Keratinocyte (primary cell): ENCODE measurements at regions not wholly inside any gene's neighbourhood (a gene's known extent, or its start where the extent isn't known, plus 50 kb on each side); places are given as distances from the start of the nearest gene placed in this dataset.

ENCODE experiments used
- EZH2 ChIP-seq: IDR thresholded peaks from one replicate; pipeline ENCODE4 v1.6.1; 2012; ENCODE audit warnings: inconsistent platforms, mild to moderate bottlenecking, low read length, moderate library complexity
- TF ChIP-seq, protein P1 (sequence below), 3 experiments: IDR thresholded peaks in 1 of 3; conservative IDR thresholded peaks in 1 of 3; optimal IDR thresholded peaks in 1 of 3; 2 replicates in 2 of 3; 3 replicates in 1 of 3; pipeline versions ENCODE3 to v1.5.1; 2011; ENCODE audit warnings: low read length in 3 of 3, mild to moderate bottlenecking in 3 of 3, moderate library complexity in 2 of 3, control low read depth in 1 of 3, inconsistent platforms in 1 of 3; ENCODE audit not compliant: insufficient read depth in 2 of 3; ENCODE audit errors: extremely low read depth in 1 of 3

DNA sequence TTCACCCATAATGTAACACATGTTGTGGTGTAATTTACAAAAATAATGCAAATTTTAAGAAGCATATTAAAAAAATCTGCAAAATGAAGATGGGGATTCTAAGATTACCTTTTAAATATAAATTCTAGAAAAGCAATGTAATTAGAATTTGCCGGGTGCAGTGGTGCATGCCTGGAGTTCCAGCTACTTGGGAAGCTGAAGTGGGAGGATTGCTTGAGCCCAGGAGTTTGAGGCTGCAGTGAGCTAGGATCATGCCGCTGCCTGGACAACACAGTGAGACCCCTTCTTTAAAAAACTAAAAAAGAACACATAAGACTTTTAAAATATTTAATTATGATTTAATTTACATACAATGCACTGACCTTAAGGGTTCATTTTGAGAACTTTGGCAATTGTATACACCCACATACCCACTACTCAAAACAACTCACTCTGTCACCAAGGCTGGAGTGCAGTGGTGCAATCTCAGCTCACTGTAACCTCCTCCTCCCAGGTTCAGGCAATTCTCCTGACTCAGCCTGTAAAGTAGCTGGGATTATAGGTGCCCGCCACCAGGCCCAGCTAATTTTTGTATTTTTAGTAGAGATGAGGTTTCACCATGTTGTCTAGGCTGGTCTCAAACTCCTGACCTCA, 134.0 kb upstream of the TBL1XR1 start:
- TF ChIP-seq, protein P1, sequence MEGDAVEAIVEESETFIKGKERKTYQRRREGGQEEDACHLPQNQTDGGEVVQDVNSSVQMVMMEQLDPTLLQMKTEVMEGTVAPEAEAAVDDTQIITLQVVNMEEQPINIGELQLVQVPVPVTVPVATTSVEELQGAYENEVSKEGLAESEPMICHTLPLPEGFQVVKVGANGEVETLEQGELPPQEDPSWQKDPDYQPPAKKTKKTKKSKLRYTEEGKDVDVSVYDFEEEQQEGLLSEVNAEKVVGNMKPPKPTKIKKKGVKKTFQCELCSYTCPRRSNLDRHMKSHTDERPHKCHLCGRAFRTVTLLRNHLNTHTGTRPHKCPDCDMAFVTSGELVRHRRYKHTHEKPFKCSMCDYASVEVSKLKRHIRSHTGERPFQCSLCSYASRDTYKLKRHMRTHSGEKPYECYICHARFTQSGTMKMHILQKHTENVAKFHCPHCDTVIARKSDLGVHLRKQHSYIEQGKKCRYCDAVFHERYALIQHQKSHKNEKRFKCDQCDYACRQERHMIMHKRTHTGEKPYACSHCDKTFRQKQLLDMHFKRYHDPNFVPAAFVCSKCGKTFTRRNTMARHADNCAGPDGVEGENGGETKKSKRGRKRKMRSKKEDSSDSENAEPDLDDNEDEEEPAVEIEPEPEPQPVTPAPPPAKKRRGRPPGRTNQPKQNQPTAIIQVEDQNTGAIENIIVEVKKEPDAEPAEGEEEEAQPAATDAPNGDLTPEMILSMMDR (optimal IDR thresholded peaks at IDR 0.05 in 1 of 3, IDR thresholded peaks at IDR 0.05 in 1 of 3, conservative IDR thresholded peaks at IDR 0.05 in 1 of 3; ENCODE audit: extremely low read depth in 1 of 3, insufficient read depth in 2 of 3, low read length in 3 of 3) = no peak
- TF ChIP-seq EZH2 = no peak
